Neuronal stem cell (in vitro differentiated cells): ENCODE measurements at regions not wholly inside any gene's neighbourhood (a gene's known extent, or its start where the extent isn't known, plus 50 kb on each side); places are given as distances from the start of the nearest gene placed in this dataset.
A peak's percentile ranks its signal among the peaks of the same experiment; 100 is the strongest.

Experiments used
- DNase-seq: peaks from one replicate; pipeline ENCODE4 v3.0.0-alpha.2; 2013; ENCODE audit warnings: low spot score
- H2AFZ ChIP-seq: one replicate; pipeline ENCODE4 v1.6.1; 2013; ENCODE audit warnings: mild to moderate bottlenecking, low read length, inconsistent platforms
- H2AK5ac ChIP-seq: 2 replicates; pipeline ENCODE4 v1.6.1; 2013; ENCODE audit warnings: low read depth, mild to moderate bottlenecking, inconsistent platforms, low read length, moderate library complexity, mixed read lengths
- H2BK120ac ChIP-seq: 2 replicates; pipeline ENCODE4 v1.6.1; 2013; ENCODE audit warnings: low read depth, mild to moderate bottlenecking, inconsistent platforms, low read length, moderate library complexity, mixed read lengths
- H2BK12ac ChIP-seq: one replicate; pipeline ENCODE4 v1.6.1; 2013; ENCODE audit warnings: low read length, inconsistent platforms
- H2BK15ac ChIP-seq: 2 replicates; pipeline ENCODE4 v1.6.1; 2013; ENCODE audit warnings: mild to moderate bottlenecking, low read length, inconsistent platforms, mixed read lengths
- H2BK5ac ChIP-seq: one replicate; pipeline ENCODE4 v1.6.1; 2013; ENCODE audit warnings: inconsistent platforms, mild to moderate bottlenecking, low read length, moderate library complexity
- H3K14ac ChIP-seq: one replicate; pipeline ENCODE4 v1.6.1; 2013; ENCODE audit warnings: low read length, inconsistent platforms
- H3K18ac ChIP-seq: 2 replicates; pipeline ENCODE4 v1.6.1; 2013; ENCODE audit warnings: low read length, inconsistent platforms
- H3K23ac ChIP-seq: 2 replicates; pipeline ENCODE4 v1.6.1; 2013; ENCODE audit warnings: low read depth, mild to moderate bottlenecking, mixed read lengths, low read length, inconsistent platforms; ENCODE audit not compliant: poor library complexity
- H3K27ac ChIP-seq: replicated peaks from 3 replicates; pipeline ENCODE4 v1.5.1; 2013; ENCODE audit warnings: low read length, inconsistent platforms
- H3K27me3 ChIP-seq, 3 experiments: 2 replicates each; pipeline ENCODE4 v1.6.1; 2013; ENCODE audit warnings: low read length in 3 of 3, mild to moderate bottlenecking in 2 of 3, inconsistent platforms in 1 of 3, low read depth in 1 of 3, mixed read lengths in 1 of 3, moderate library complexity in 1 of 3; ENCODE audit not compliant: control insufficient read depth in 3 of 3, insufficient read depth in 3 of 3
- H3K36me3 ChIP-seq, 2 donors: replicated peaks in 1 of 2; 2 replicates each; pipeline ENCODE4 v1.6.1; 2013; ENCODE audit warnings: low read length in 2 of 2; ENCODE audit not compliant: control insufficient read depth in 2 of 2, insufficient read depth in 2 of 2
- H3K4ac ChIP-seq: 2 replicates; pipeline ENCODE4 v1.6.1; 2013; ENCODE audit warnings: inconsistent platforms, mild to moderate bottlenecking, low read length, moderate library complexity
- H3K4me1 ChIP-seq, 2 donors: 1 replicate in 1 of 2; 2 replicates in 1 of 2; pipeline ENCODE4 v1.6.1; 2013; ENCODE audit warnings: low read length in 2 of 2, low read depth in 1 of 2; ENCODE audit not compliant: control insufficient read depth in 2 of 2, insufficient read depth in 1 of 2
- H3K4me2 ChIP-seq: one replicate; pipeline ENCODE4 v1.6.1; 2013; ENCODE audit warnings: mild to moderate bottlenecking, low read length, inconsistent platforms; ENCODE audit not compliant: insufficient read depth, poor library complexity, severe bottlenecking
- H3K4me3 ChIP-seq, 2 donors: 2 replicates each; pipeline ENCODE4 v1.5.1; 2013; ENCODE audit warnings: low read length in 2 of 2, mild to moderate bottlenecking in 2 of 2, inconsistent platforms in 1 of 2, moderate library complexity in 1 of 2
- H3K79me1 ChIP-seq: one replicate; pipeline ENCODE4 v1.6.1; 2013; ENCODE audit warnings: low read depth, mild to moderate bottlenecking, inconsistent platforms, low read length, moderate library complexity
- H3K9ac ChIP-seq: one replicate; pipeline ENCODE4 v1.6.1; 2013; ENCODE audit warnings: mild to moderate bottlenecking, low read depth, low read length, inconsistent platforms; ENCODE audit not compliant: poor library complexity
- H3K9me3 ChIP-seq, 2 donors: replicated peaks in 1 of 2; 2 replicates each; pipeline versions ENCODE3 to v1.6.1; 2013; ENCODE audit warnings: low read length in 2 of 2, mild to moderate bottlenecking in 2 of 2, inconsistent platforms in 1 of 2, low read depth in 1 of 2, mixed read lengths in 1 of 2, moderate library complexity in 1 of 2; ENCODE audit not compliant: control insufficient read depth in 2 of 2, insufficient read depth in 1 of 2
- H4K8ac ChIP-seq: one replicate; pipeline ENCODE4 v1.6.1; 2013; ENCODE audit warnings: low read depth, mild to moderate bottlenecking, inconsistent platforms, low read length, moderate library complexity
- H4K91ac ChIP-seq: one replicate; pipeline ENCODE4 v1.6.1; 2013; ENCODE audit warnings: low read length, low read depth, mild to moderate bottlenecking, inconsistent platforms; ENCODE audit not compliant: poor library complexity
- WGBS, 2 donors: extraction: QIAGEN DNeasy Blood & Tissue Kit; methylation state at CpG; one replicate each; pipeline ENCODE4 v1.1.7; 2013; ENCODE audit warnings: missing lambda C conversion rate in 2 of 2, mixed read lengths in 1 of 2; ENCODE audit not compliant: insufficient read length in 2 of 2, insufficient replicate concordance in 1 of 2; ENCODE audit errors: extremely low coverage in 2 of 2; 5-methylcytosine and 5-hydroxymethylcytosine counted together

DNA sequence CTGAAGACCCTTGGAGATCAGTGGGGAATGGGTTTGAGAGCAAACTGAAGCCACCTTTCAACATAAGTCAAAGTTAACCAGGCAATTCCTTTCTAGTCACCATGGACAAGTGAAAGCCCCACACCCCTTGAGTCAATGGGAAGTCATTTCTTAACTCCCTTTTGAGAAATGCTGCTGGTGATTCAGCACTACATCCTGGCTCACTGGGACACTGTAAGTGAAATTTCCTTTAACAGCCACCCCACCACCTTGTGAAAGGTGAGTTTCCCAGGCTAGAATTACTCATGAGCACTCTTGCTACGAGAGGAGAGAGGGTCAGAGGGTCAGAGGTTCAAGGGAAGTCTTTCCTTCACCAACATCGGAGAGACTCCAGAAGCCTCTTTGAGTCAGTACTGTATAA, 93.3 kb upstream of the MARCKS start:
- Histone ChIP-seq H4K91ac (no peak overlapping the region), H3K4me2 (no peak overlapping the region), H2AK5ac (no peak overlapping the region), H2BK15ac (no peak overlapping the region), H3K27me3 (no peaks in the 10 kb centered on the region), H3K9ac (no peak overlapping the region), H3K4me1 (no peaks in the 10 kb centered on the region), H3K9me3 (no peaks in the 10 kb centered on the region), H2BK120ac (no peak overlapping the region), H3K36me3 (no peaks in the 10 kb centered on the region), H3K79me1 (no peaks in the 10 kb centered on the region), H3K4me3 (no peak overlapping the region), H4K8ac (no peak overlapping the region), H2AFZ (no peak overlapping the region), H3K18ac (no peak overlapping the region), H3K27ac (no peak overlapping the region), H3K14ac (no peak overlapping the region), H2BK12ac (no peak overlapping the region), H2BK5ac (no peak overlapping the region), H3K4ac (no peak overlapping the region), H3K23ac (no peak overlapping the region)
- no peak for DNase-seq
- WGBS, 2 donors = no CpG with 5 or more reads among the region's 2 CpGs

GRCh38 chr6:113765909-113766308, 91.2 kb upstream of the MARCKS start:
- Histone ChIP-seq H2AFZ (peak overlapping the region; percentile 42), H2AK5ac (no peak overlapping the region), H3K23ac (no peak overlapping the region), H3K4ac (no peak overlapping the region), H3K27me3 (no peaks in the 10 kb centered on the region), H2BK5ac (no peak overlapping the region), H3K14ac (no peak overlapping the region), H3K36me3 (no peaks in the 10 kb centered on the region), H3K9me3 (no peaks in the 10 kb centered on the region), H3K4me1 (no peaks in the 10 kb centered on the region), H3K79me1 (no peaks in the 10 kb centered on the region), H3K4me3 (no peak overlapping the region), H2BK120ac (no peak overlapping the region), H4K8ac (no peak overlapping the region), H3K4me2 (no peak overlapping the region), H2BK15ac (no peak overlapping the region), H3K27ac (no peak overlapping the region), H4K91ac (no peak overlapping the region), H3K9ac (no peak overlapping the region), H3K18ac (no peak overlapping the region), H2BK12ac (no peak overlapping the region)
- no peak for DNase-seq
- no CpG with 5 or more reads among the region's 1 CpG for WGBS, 2 donors

DNA sequence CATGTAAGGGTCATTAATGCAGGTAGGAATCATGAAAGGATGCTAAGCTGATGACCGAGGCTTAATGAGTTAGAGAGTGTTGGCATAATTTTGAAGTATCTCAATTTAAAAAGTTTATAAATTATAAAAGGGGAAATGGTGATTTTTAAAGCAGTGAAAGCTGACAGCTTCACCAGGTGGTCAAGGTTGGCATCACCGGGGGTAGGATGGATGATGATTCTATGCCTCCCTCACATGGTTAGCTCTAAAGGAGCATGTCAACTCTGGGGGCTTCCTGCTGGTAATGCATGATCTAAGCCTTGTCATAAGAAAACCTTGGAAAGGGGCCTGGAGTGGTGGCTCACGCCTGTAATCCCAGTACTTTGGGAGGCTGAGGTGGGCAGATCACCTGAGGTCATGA, 89.2 kb upstream of the MARCKS start:
- no peak overlapping the region for H2AK5ac ChIP-seq
- no peak overlapping the region for H2AFZ ChIP-seq
- no peak overlapping the region for H3K27ac ChIP-seq
- no peak overlapping the region for H4K8ac ChIP-seq
- H2BK5ac ChIP-seq = no peak overlapping the region
- H2BK12ac ChIP-seq = no peak overlapping the region
- DNase-seq = no peak
- no peak overlapping the region for H3K9ac ChIP-seq
- H3K23ac ChIP-seq = no peak overlapping the region
- H3K27me3 ChIP-seq = no peaks in the 10 kb centered on the region
- H3K18ac ChIP-seq = no peak overlapping the region
- H3K4me1 ChIP-seq = no peaks in the 10 kb centered on the region
- H3K79me1 ChIP-seq = no peaks in the 10 kb centered on the region
- H3K14ac ChIP-seq = no peak overlapping the region
- no peaks in the 10 kb centered on the region for H3K9me3 ChIP-seq
- no peak overlapping the region for H3K4ac ChIP-seq
- H3K36me3 ChIP-seq = no peaks in the 10 kb centered on the region
- no peak overlapping the region for H4K91ac ChIP-seq
- no CpG with 5 or more reads among the region's 3 CpGs for WGBS, 2 donors
- no peak overlapping the region for H2BK15ac ChIP-seq
- no peak overlapping the region for H3K4me3 ChIP-seq
- H3K4me2 ChIP-seq = no peak overlapping the region
- no peak overlapping the region for H2BK120ac ChIP-seq

- Histone ChIP-seq H3K36me3 (no peaks in the 10 kb centered on the region), H3K4me3 (no peak overlapping the region), H4K91ac (no peak overlapping the region), H3K79me1 (no peaks in the 10 kb centered on the region), H2BK15ac (no peak overlapping the region), H3K9ac (no peak overlapping the region), H2BK5ac (no peak overlapping the region), H3K9me3 (no peaks in the 10 kb centered on the region), H3K23ac (no peak overlapping the region), H3K27me3 (no peaks in the 10 kb centered on the region), H3K4ac (no peak overlapping the region), H2AK5ac (no peak overlapping the region), H4K8ac (no peak overlapping the region), H2AFZ (no peak overlapping the region), H3K27ac (no peak overlapping the region), H3K4me2 (no peak overlapping the region), H3K4me1 (peaks cover 3 to 6% of the 10 kb centered on the region in 2 donors), H3K18ac (no peak overlapping the region), H3K14ac (no peak overlapping the region), H2BK120ac (no peak overlapping the region), H2BK12ac (no peak overlapping the region)
- WGBS, 2 donors = no CpG with 5 or more reads among the region's 1 CpG
- no peak for DNase-seq
Observed at GRCh38 chr6:113772961-113773360, 84.2 kb upstream of the MARCKS start.
